Sigmoid colon (tissue), 6 donors: ENCODE measurements at regions not wholly inside any gene's neighbourhood (a gene's known extent, or its start where the extent isn't known, plus 50 kb on each side); places are given as distances from the start of the nearest gene placed in this dataset.

Source experiments
- DNase-seq: peaks from one replicate; pipeline ENCODE4 v3.0.0-alpha.2; 2019
- H3K27ac ChIP-seq, 4 donors: fragments of 200-600 bp; sonication (generic); one replicate each; pipeline ENCODE4 v1.5.1; 2016 to 2019; ENCODE audit warnings: mild to moderate bottlenecking in 1 of 4
- H3K27me3 ChIP-seq, 3 donors: fragments of 200-600 bp; sonication (generic); one replicate each; pipeline ENCODE4 v1.5.1; 2019; ENCODE audit warnings: mild to moderate bottlenecking in 1 of 3
- H3K36me3 ChIP-seq, 4 donors: fragments of 200-600 bp; sonication (generic); one replicate each; pipeline ENCODE4 v1.5.1; 2016 to 2019
- H3K4me1 ChIP-seq, 4 donors: fragments of 200-600 bp; sonication (generic); one replicate each; pipeline ENCODE4 v1.5.1; 2017 to 2019
- H3K4me3 ChIP-seq, 4 donors: fragments of 200-600 bp; sonication (generic); one replicate each; pipeline ENCODE4 v1.5.1; 2017 to 2019; ENCODE audit warnings: mild to moderate bottlenecking in 2 of 4, moderate library complexity in 1 of 4
- H3K9me3 ChIP-seq, 4 donors: fragments of 200-600 bp in 3 of 4; sonication (generic) in 3 of 4; one replicate each; pipeline versions ENCODE4 v1.5.1 to v1.6.1; 2013 to 2019
- CTCF ChIP-seq, 4 experiments: fragments of 450-650 bp in 3 of 4; fragments of 200-600 bp in 1 of 4; IDR thresholded peaks; one replicate each; pipeline ENCODE4 v1.5.1; 2016 to 2019; ENCODE audit warnings: antibody characterized with exemption in 4 of 4, mild to moderate bottlenecking in 3 of 4, moderate library complexity in 2 of 4
- EP300 ChIP-seq, 4 donors: sonication (generic); formaldehyde crosslinking; IDR thresholded peaks; one replicate each; pipeline ENCODE4 v1.6.1; 2017; ENCODE audit warnings: antibody characterized with exemption in 4 of 4
- POLR2A ChIP-seq, 2 donors: fragments of 450-650 bp; IDR thresholded peaks; one replicate each; pipeline ENCODE4 v1.6.1; 2016; ENCODE audit warnings: antibody characterized with exemption in 2 of 2, mild to moderate bottlenecking in 2 of 2, moderate library complexity in 2 of 2
- POLR2AphosphoS5 ChIP-seq, 4 donors: sonication (generic); formaldehyde crosslinking; IDR thresholded peaks; one replicate each; pipeline ENCODE4 v1.6.1; 2017; ENCODE audit warnings: antibody characterized with exemption in 4 of 4
- WGBS, 2 donors: extraction: QIAGEN DNeasy Blood & Tissue Kit; methylation state at CpG; one replicate each; pipeline ENCODE4 v1.1.7; 2013; 5-methylcytosine and 5-hydroxymethylcytosine counted together
- intact Hi-C: fragments of 100-400 bp; cut with DNase I; formaldehyde crosslinking; loops from one replicate; pipeline ENCODE4 v1.15.1; 2023
- donor health status: healthy with polysubstance abuse.
- donor health status: healthy.

DNA sequence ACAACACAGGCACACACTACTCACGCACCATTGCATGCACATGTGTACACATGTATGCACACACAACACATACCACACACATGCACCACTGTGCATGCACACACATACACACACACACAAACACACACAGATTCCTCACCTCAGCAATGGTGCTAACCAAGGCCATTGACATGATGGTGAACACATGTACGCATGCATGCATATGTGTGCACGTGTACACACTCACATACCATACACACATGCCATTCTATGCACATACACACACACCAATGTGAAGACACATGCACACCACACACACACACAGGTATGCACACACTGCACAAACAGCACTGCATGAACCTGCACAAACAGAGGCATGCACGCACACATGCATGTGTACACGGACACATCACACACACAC is 976.0 kb downstream of the DCDC2C start:
- no peak overlapping the region for H3K27ac ChIP-seq

GRCh38 chr2:4684921-4685320 is 981.5 kb downstream of the DCDC2C start:
- H3K9me3 ChIP-seq, result no peaks in the 10 kb centered on the region
- H3K27me3 ChIP-seq, result no peaks in the 10 kb centered on the region
- H3K36me3 ChIP-seq, result no peaks in the 10 kb centered on the region
- 38 to 59% methylated on average over 5 of the region's 5 CpGs for WGBS, 2 donors
- H3K27ac ChIP-seq, result no peak overlapping the region
- H3K4me3 ChIP-seq, result no peak overlapping the region
- no peak for DNase-seq
- intact Hi-C loops, result no loop called here
- no peak for TF ChIP-seq CTCF (IDR thresholded peaks at IDR 0.05)
- no peak for TF ChIP-seq POLR2A (IDR thresholded peaks at IDR 0.05)
- no peak for TF ChIP-seq EP300 (IDR thresholded peaks at IDR 0.05)
- TF ChIP-seq POLR2AphosphoS5 (IDR thresholded peaks at IDR 0.05), result no peak
- no peaks in the 10 kb centered on the region for H3K4me1 ChIP-seq

More for the DNA sequence above, 976.0 kb downstream of the DCDC2C start:
- 90 to 93% methylated on average over 5 of the region's 5 CpGs for WGBS, 2 donors
- Histone ChIP-seq H3K27me3 (no peaks in the 10 kb centered on the region), H3K4me3 (no peak overlapping the region), H3K36me3 (no peaks in the 10 kb centered on the region), H3K4me1 (no peaks in the 10 kb centered on the region), H3K9me3 (no peaks in the 10 kb centered on the region)
- intact Hi-C loops, result no loop called here
- no peak for TF ChIP-seq POLR2AphosphoS5 (IDR thresholded peaks at IDR 0.05)
- no peak for TF ChIP-seq EP300 (IDR thresholded peaks at IDR 0.05)
- TF ChIP-seq POLR2A (IDR thresholded peaks at IDR 0.05), result no peak
- no peak for TF ChIP-seq CTCF (IDR thresholded peaks at IDR 0.05)
- DNase-seq, result no peak

GRCh38 chr2:4690913-4691312 is 987.5 kb downstream of the DCDC2C start:
- Histone ChIP-seq H3K9me3 (peaks cover 0 to 12% (median 0%) of the 10 kb centered on the region in 4 donors), H3K27ac (no peak overlapping the region), H3K36me3 (no peaks in the 10 kb centered on the region), H3K4me1 (no peaks in the 10 kb centered on the region), H3K27me3 (no peaks in the 10 kb centered on the region), H3K4me3 (no peak overlapping the region)
- WGBS, 2 donors, result 82 to 84% methylated on average over 2 of the region's 2 CpGs
- no peak for DNase-seq
- TF ChIP-seq EP300 (IDR thresholded peaks at IDR 0.05) (no peak), POLR2AphosphoS5 (IDR thresholded peaks at IDR 0.05) (no peak), CTCF (IDR thresholded peaks at IDR 0.05) (no peak), POLR2A (IDR thresholded peaks at IDR 0.05) (no peak)
- intact Hi-C loops, result no loop called here

DNA sequence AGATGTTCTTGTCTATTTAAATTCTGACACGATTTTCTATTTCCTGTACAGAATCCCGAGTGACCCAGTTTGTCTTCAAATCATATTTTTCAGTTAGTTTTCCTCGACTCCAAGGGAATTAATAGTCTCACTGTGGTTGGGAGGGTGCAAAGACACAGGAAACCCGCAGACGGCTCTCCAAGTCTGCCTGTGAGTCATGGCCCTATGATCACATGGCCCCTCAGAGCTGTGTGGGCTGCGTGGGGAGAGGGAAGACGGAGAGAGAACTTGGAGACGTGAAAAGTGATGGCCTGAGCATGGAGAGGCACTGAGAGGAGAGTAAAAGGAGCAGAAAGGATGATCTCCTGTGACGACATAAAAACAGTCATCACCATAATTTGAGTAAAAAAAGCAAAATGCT is 989.9 kb downstream of the DCDC2C start:
- 56 to 62% methylated on average over 9 of the region's 9 CpGs for WGBS, 2 donors
- no peak for TF ChIP-seq CTCF (IDR thresholded peaks at IDR 0.05)
- no peak for TF ChIP-seq EP300 (IDR thresholded peaks at IDR 0.05)
- no peak for TF ChIP-seq POLR2A (IDR thresholded peaks at IDR 0.05)
- no peak for TF ChIP-seq POLR2AphosphoS5 (IDR thresholded peaks at IDR 0.05)
- Histone ChIP-seq H3K9me3 (peaks cover 0 to 12% (median 0%) of the 10 kb centered on the region in 4 donors), H3K27me3 (no peaks in the 10 kb centered on the region), H3K36me3 (no peaks in the 10 kb centered on the region), H3K4me1 (no peaks in the 10 kb centered on the region), H3K4me3 (no peak overlapping the region), H3K27ac (no peak overlapping the region)
- intact Hi-C loops, result no loop called here
- DNase-seq, result no peak

DNA sequence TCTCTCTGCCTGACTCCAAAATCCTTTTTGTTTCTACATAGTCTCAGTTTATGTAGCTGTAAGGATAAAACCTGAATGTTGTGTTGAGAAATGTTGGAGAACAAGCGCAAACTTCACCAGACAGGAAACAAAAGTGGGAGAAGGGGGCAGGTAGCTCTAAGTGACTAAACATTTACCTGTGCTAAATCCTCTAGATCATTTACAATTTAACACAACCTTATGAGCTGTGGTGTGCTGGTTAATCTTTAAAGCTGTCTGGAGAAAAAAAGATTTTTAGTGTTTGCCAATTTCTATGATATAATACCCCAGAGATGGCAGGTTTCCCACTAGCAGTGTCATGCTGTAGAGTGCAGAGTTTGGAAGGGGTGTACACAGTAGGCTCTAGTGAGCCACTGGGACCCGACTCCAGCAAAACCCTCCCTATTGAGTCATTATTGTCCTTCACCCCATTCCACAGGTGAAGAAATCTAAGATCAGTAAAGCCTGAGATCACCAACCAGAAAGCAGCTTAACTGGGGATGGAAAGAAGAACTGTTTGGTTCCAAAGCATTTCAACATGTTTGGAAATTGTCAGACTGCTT is 992.0 kb downstream of the DCDC2C start:
- Histone ChIP-seq H3K36me3 (no peaks in the 10 kb centered on the region), H3K4me1 (no peaks in the 10 kb centered on the region), H3K4me3 (no peak overlapping the region), H3K9me3 (peaks cover 0 to 12% (median 0%) of the 10 kb centered on the region in 4 donors), H3K27me3 (no peaks in the 10 kb centered on the region), H3K27ac (no peak overlapping the region)
- no peak for TF ChIP-seq CTCF (IDR thresholded peaks at IDR 0.05)
- no peak for TF ChIP-seq EP300 (IDR thresholded peaks at IDR 0.05)
- TF ChIP-seq POLR2AphosphoS5 (IDR thresholded peaks at IDR 0.05), result no peak
- TF ChIP-seq POLR2A (IDR thresholded peaks at IDR 0.05), result no peak
- 26 to 72% methylated on average over 2 of the region's 2 CpGs for WGBS, 2 donors
- DNase-seq, result no peak
- intact Hi-C loops, result no loop called here
